ENCODE measurements at regions not wholly inside any gene's neighbourhood (a gene's known extent, or its start where the extent isn't known, plus 50 kb on each side); places are given as distances from the start of the nearest gene placed in this dataset.

GRCh38 chr1:209473025-209473424 lies 110.5 kb upstream of the CAMK1G start:
- H3K9ac ChIP-seq (ENCODE audit: low read length in 5 of 5): no peak overlapping the region
- peaks cover 0 to 18% (median 10%) of the 10 kb centered on the region in 5 donors for H3K9me3 ChIP-seq (ENCODE audit: control insufficient read depth in 5 of 5, low read length in 5 of 5)
- no peaks in the 10 kb centered on the region for H3K4me1 ChIP-seq (ENCODE audit: control insufficient read depth in 5 of 5, insufficient read depth in 5 of 5, low read length in 5 of 5)
- no peaks in the 10 kb centered on the region for H3K27me3 ChIP-seq (ENCODE audit: control insufficient read depth in 5 of 5, insufficient read depth in 4 of 5, low read length in 5 of 5)
- no peaks in the 10 kb centered on the region for H3K36me3 ChIP-seq (ENCODE audit: control insufficient read depth in 5 of 5, insufficient read depth in 5 of 5, low read length in 5 of 5)
- no peak overlapping the region for H3K27ac ChIP-seq (ENCODE audit: low read depth, low read length)
- H3K4me3 ChIP-seq (ENCODE audit: low read depth in 1 of 5, low read length in 5 of 5): no peak overlapping the region

- H3K27me3 ChIP-seq (ENCODE audit: control insufficient read depth in 5 of 5, insufficient read depth in 4 of 5, low read length in 5 of 5): no peaks in the 10 kb centered on the region
- no peaks in the 10 kb centered on the region for H3K9me3 ChIP-seq (ENCODE audit: control insufficient read depth in 5 of 5, low read length in 5 of 5)
- H3K27ac ChIP-seq (ENCODE audit: low read depth, low read length): no peak overlapping the region
- H3K4me3 ChIP-seq (ENCODE audit: low read depth in 1 of 5, low read length in 5 of 5): no peak overlapping the region
- H3K36me3 ChIP-seq (ENCODE audit: control insufficient read depth in 5 of 5, insufficient read depth in 5 of 5, low read length in 5 of 5): no peaks in the 10 kb centered on the region
- no peaks in the 10 kb centered on the region for H3K4me1 ChIP-seq (ENCODE audit: control insufficient read depth in 5 of 5, insufficient read depth in 5 of 5, low read length in 5 of 5)
- no peak overlapping the region for H3K9ac ChIP-seq (ENCODE audit: low read length in 5 of 5)
These were observed 103.2 kb upstream of the CAMK1G start for GRCh38 chr1:209480345-209480744.

GRCh38 chr1:209483691-209484090 lies 99.8 kb upstream of the CAMK1G start:
- Histone ChIP-seq H3K9ac (ENCODE audit: low read length in 5 of 5) (no peak overlapping the region), H3K36me3 (ENCODE audit: control insufficient read depth in 5 of 5, insufficient read depth in 5 of 5, low read length in 5 of 5) (no peaks in the 10 kb centered on the region), H3K27me3 (ENCODE audit: control insufficient read depth in 5 of 5, insufficient read depth in 4 of 5, low read length in 5 of 5) (no peaks in the 10 kb centered on the region), H3K9me3 (ENCODE audit: control insufficient read depth in 5 of 5, low read length in 5 of 5) (no peaks in the 10 kb centered on the region), H3K4me3 (ENCODE audit: low read depth in 1 of 5, low read length in 5 of 5) (no peak overlapping the region), H3K27ac (ENCODE audit: low read depth, low read length) (no peak overlapping the region), H3K4me1 (ENCODE audit: control insufficient read depth in 5 of 5, insufficient read depth in 5 of 5, low read length in 5 of 5) (no peaks in the 10 kb centered on the region)

- H3K9ac ChIP-seq (ENCODE audit: low read length in 5 of 5): no peak overlapping the region
- no peaks in the 10 kb centered on the region for H3K27me3 ChIP-seq (ENCODE audit: control insufficient read depth in 5 of 5, insufficient read depth in 4 of 5, low read length in 5 of 5)
- no peaks in the 10 kb centered on the region for H3K9me3 ChIP-seq (ENCODE audit: control insufficient read depth in 5 of 5, low read length in 5 of 5)
- no peak overlapping the region for H3K4me3 ChIP-seq (ENCODE audit: low read depth in 1 of 5, low read length in 5 of 5)
- no peaks in the 10 kb centered on the region for H3K4me1 ChIP-seq (ENCODE audit: control insufficient read depth in 5 of 5, insufficient read depth in 5 of 5, low read length in 5 of 5)
- no peak overlapping the region for H3K27ac ChIP-seq (ENCODE audit: low read depth, low read length)
- no peaks in the 10 kb centered on the region for H3K36me3 ChIP-seq (ENCODE audit: control insufficient read depth in 5 of 5, insufficient read depth in 5 of 5, low read length in 5 of 5)
These were observed 99.1 kb upstream of the CAMK1G start for GRCh38 chr1:209484429-209484828.

- Histone ChIP-seq H3K9me3 (ENCODE audit: control insufficient read depth in 5 of 5, low read length in 5 of 5) (no peaks in the 10 kb centered on the region), H3K27ac (ENCODE audit: low read depth, low read length) (no peak overlapping the region), H3K36me3 (ENCODE audit: control insufficient read depth in 5 of 5, insufficient read depth in 5 of 5, low read length in 5 of 5) (no peaks in the 10 kb centered on the region), H3K27me3 (ENCODE audit: control insufficient read depth in 5 of 5, insufficient read depth in 4 of 5, low read length in 5 of 5) (no peaks in the 10 kb centered on the region), H3K9ac (ENCODE audit: low read length in 5 of 5) (no peak overlapping the region), H3K4me3 (ENCODE audit: low read depth in 1 of 5, low read length in 5 of 5) (no peak overlapping the region), H3K4me1 (ENCODE audit: control insufficient read depth in 5 of 5, insufficient read depth in 5 of 5, low read length in 5 of 5) (no peaks in the 10 kb centered on the region)
These were observed 98.3 kb upstream of the CAMK1G start for GRCh38 chr1:209485167-209485566.

- H3K4me1 ChIP-seq (ENCODE audit: control insufficient read depth in 5 of 5, insufficient read depth in 5 of 5, low read length in 5 of 5): no peaks in the 10 kb centered on the region
- no peaks in the 10 kb centered on the region for H3K27me3 ChIP-seq (ENCODE audit: control insufficient read depth in 5 of 5, insufficient read depth in 4 of 5, low read length in 5 of 5)
- no peaks in the 10 kb centered on the region for H3K9me3 ChIP-seq (ENCODE audit: control insufficient read depth in 5 of 5, low read length in 5 of 5)
- no peak overlapping the region for H3K4me3 ChIP-seq (ENCODE audit: low read depth in 1 of 5, low read length in 5 of 5)
- H3K9ac ChIP-seq (ENCODE audit: low read length in 5 of 5): no peak overlapping the region
- H3K27ac ChIP-seq (ENCODE audit: low read depth, low read length): no peak overlapping the region
- no peaks in the 10 kb centered on the region for H3K36me3 ChIP-seq (ENCODE audit: control insufficient read depth in 5 of 5, insufficient read depth in 5 of 5, low read length in 5 of 5)
These were observed 97.8 kb upstream of the CAMK1G start for GRCh38 chr1:209485751-209486150.

GRCh38 chr1:209486861-209487593 lies 96.5 kb upstream of the CAMK1G start:
- Histone ChIP-seq H3K27ac (ENCODE audit: low read depth, low read length) (no peak overlapping the region), H3K4me3 (ENCODE audit: low read depth in 1 of 5, low read length in 5 of 5) (no peak overlapping the region)

GRCh38 chr1:209490013-209490412 lies 93.5 kb upstream of the CAMK1G start:
- Histone ChIP-seq H3K27ac (ENCODE audit: low read depth, low read length) (no peak overlapping the region), H3K9me3 (ENCODE audit: control insufficient read depth in 5 of 5, low read length in 5 of 5) (no peaks in the 10 kb centered on the region), H3K4me3 (ENCODE audit: low read depth in 1 of 5, low read length in 5 of 5) (no peak overlapping the region), H3K9ac (ENCODE audit: low read length in 5 of 5) (no peak overlapping the region), H3K4me1 (ENCODE audit: control insufficient read depth in 5 of 5, insufficient read depth in 5 of 5, low read length in 5 of 5) (no peaks in the 10 kb centered on the region), H3K36me3 (ENCODE audit: control insufficient read depth in 5 of 5, insufficient read depth in 5 of 5, low read length in 5 of 5) (no peaks in the 10 kb centered on the region), H3K27me3 (ENCODE audit: control insufficient read depth in 5 of 5, insufficient read depth in 4 of 5, low read length in 5 of 5) (no peaks in the 10 kb centered on the region)

More at GRCh38 chr1:209486861-209487593, 96.5 kb upstream of the CAMK1G start:
- no peak overlapping the region for H3K9ac ChIP-seq (ENCODE audit: low read length in 5 of 5)
- no peaks in the 10 kb centered on the region for H3K9me3 ChIP-seq (ENCODE audit: control insufficient read depth in 5 of 5, low read length in 5 of 5)
- no peaks in the 10 kb centered on the region for H3K36me3 ChIP-seq (ENCODE audit: control insufficient read depth in 5 of 5, insufficient read depth in 5 of 5, low read length in 5 of 5)
- H3K27me3 ChIP-seq (ENCODE audit: control insufficient read depth in 5 of 5, insufficient read depth in 4 of 5, low read length in 5 of 5): no peaks in the 10 kb centered on the region
- H3K4me1 ChIP-seq (ENCODE audit: control insufficient read depth in 5 of 5, insufficient read depth in 5 of 5, low read length in 5 of 5): no peaks in the 10 kb centered on the region

GRCh38 chr1:209491031-209491430 lies 92.5 kb upstream of the CAMK1G start:
- Histone ChIP-seq H3K27me3 (ENCODE audit: control insufficient read depth in 5 of 5, insufficient read depth in 4 of 5, low read length in 5 of 5) (no peaks in the 10 kb centered on the region), H3K9me3 (ENCODE audit: control insufficient read depth in 5 of 5, low read length in 5 of 5) (peaks cover 0 to 4% (median 0%) of the 10 kb centered on the region in 5 donors), H3K9ac (ENCODE audit: low read length in 5 of 5) (no peak overlapping the region), H3K36me3 (ENCODE audit: control insufficient read depth in 5 of 5, insufficient read depth in 5 of 5, low read length in 5 of 5) (no peaks in the 10 kb centered on the region), H3K27ac (ENCODE audit: low read depth, low read length) (no peak overlapping the region), H3K4me1 (ENCODE audit: control insufficient read depth in 5 of 5, insufficient read depth in 5 of 5, low read length in 5 of 5) (no peaks in the 10 kb centered on the region), H3K4me3 (ENCODE audit: low read depth in 1 of 5, low read length in 5 of 5) (no peak overlapping the region)

GRCh38 chr1:209491496-209491895 lies 92.0 kb upstream of the CAMK1G start:
- H3K36me3 ChIP-seq (ENCODE audit: control insufficient read depth in 5 of 5, insufficient read depth in 5 of 5, low read length in 5 of 5): no peaks in the 10 kb centered on the region
- peaks cover 0 to 4% (median 3%) of the 10 kb centered on the region in 5 donors for H3K9me3 ChIP-seq (ENCODE audit: control insufficient read depth in 5 of 5, low read length in 5 of 5)
- no peak overlapping the region for H3K9ac ChIP-seq (ENCODE audit: low read length in 5 of 5)
- H3K27ac ChIP-seq (ENCODE audit: low read depth, low read length): no peak overlapping the region
- H3K4me1 ChIP-seq (ENCODE audit: control insufficient read depth in 5 of 5, insufficient read depth in 5 of 5, low read length in 5 of 5): no peaks in the 10 kb centered on the region
- H3K27me3 ChIP-seq (ENCODE audit: control insufficient read depth in 5 of 5, insufficient read depth in 4 of 5, low read length in 5 of 5): no peaks in the 10 kb centered on the region
- H3K4me3 ChIP-seq (ENCODE audit: low read depth in 1 of 5, low read length in 5 of 5): no peak overlapping the region
